ENCODE measurements at regions not wholly inside any gene's neighbourhood (a gene's known extent, or its start where the extent isn't known, plus 50 kb on each side); places are given as distances from the start of the nearest gene placed in this dataset.
"Not testable (repeated sequence)": the region's sequence is repeated elsewhere in the genome, so short reads cannot be mapped to it uniquely, and the experiment has no call there.

DNA sequence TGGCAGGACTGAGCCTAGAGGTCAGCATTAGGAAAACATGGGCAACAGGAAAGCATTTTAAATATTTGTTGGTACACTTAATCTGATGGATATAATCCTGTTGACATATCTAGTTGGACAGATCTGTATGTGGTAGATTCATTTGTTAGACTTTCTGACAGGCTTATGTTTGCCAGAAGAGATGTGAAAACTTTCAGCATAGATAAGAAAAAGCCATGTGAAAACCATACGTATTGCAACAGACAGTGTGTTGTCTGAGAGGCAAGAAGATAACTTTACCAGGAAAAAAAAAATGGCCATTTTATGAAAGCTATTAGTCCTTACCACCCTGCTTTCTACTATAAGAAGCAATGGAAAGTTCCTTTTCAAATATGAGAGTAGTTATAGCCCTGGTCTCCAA is 1902.2 kb upstream of the C9orf72 start:
- no peak for DNase-seq

DNA sequence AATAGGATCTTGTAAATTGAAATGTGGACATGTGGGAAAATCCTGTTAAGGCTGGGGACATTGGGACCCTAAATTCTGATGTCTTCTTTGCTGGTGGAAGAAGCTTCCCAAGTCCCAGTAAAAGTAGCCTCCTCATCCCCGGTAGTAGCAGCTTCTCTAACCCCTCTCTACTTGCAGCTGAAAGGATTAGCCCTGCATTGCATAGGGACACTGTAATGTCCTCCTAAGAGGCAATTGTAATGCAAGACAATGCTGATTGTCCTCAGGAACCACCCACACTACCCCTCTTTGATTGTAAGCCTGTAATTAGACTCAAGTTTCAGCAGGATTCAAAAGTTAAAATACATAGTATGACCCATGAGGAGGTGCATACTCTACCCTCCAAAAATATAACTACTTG is 1938.4 kb upstream of the C9orf72 start:
- no peak for DNase-seq

DNA sequence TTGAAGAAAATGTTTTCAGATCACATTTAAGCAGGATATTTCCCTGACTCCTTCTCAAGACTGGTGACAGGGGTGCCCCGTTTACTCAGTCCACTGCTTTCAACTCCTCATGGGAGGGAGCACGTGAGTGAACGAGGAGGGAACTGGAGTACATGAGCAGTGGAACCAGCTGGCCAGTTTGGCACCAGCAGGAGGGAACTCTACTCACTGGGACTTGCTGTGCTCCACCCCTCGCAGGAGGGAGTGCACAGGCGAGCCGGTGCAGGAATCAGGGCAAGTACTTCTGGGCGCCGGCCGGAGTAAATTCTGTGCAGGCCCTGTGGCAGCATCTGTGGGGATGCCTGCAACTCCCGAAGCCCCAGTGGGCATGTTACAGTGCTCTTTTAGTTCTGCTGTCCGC is 1941.1 kb upstream of the C9orf72 start:
- peak; percentile 77 for DNase-seq

DNA sequence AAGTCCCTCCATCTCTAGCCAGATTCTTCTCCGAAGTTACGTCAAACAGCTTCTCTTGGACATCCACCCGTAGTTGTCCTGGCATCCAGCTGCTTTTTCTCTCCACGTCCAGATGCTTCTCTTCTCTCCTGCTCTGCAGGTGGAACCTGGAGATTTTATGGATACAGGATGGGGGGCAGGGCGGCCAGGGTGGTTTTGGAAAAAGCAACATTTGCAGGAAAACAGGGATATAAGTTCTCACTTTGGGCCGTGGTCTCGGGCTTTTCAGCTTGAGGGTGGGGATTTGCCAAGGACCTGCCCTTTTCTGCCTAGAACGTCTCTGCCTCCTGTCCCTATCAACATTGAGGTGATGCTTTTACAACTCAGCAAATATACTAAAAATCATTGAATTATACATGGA is 1941.6 kb upstream of the C9orf72 start:
- DNase-seq: no peak

DNA sequence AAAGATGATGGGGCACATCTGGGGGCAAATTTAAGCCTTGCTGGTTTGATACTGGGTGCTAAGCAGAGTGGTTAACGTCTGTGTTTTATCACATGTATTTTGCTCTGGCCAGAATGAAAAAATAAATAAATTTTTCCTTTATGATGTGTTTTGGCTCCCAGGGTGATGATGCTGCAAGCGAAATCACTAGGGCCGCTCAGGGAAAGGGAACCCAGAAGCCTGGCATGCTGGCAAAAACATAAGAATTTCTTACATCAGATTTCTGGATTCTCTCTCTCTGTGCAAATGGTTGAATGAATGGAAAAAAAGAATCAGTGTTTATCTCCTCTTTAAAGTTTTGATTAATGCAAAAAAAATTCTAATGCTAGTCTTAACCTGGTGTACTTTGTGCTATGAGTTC is 1975.2 kb upstream of the C9orf72 start:
- no peak for DNase-seq

DNA sequence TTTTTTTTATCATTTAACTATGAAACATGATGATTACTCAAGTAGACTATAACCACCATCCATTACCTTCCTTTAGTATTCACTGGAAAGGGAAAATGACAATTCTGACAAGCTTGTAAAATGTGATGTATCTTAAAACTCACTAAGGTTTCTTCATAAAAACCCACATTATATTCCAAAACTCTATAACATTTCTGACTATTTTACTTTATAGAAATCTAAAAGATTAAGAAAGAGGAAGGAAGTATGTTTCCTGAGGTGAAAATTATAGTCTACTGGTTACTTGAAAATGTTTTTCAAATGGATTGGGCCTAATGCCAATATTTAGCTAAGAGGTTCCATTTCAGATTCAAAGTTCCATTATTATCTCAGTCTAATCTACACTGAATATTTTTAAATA is 1982.2 kb upstream of the C9orf72 start:
- no peak for DNase-seq

DNA sequence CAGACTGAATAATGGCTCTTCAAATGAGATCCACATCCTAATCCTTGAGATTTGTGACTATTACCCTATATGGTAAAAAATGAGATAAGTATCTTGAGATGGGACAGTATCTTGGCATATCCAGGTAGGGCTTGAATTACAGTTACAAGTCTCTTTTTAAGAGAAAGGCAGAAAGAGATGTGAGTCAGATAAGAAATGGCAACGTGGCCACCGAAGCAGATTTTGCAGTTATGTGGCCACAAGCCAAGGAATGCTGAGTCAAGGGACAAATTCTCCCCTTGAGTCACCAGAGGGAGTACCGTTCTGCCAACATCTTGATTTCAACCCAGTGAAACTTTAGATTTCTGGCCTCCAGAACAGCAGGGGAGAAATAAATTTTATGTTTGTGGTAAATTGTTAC is 1983.0 kb upstream of the C9orf72 start:
- no peak for DNase-seq

DNA sequence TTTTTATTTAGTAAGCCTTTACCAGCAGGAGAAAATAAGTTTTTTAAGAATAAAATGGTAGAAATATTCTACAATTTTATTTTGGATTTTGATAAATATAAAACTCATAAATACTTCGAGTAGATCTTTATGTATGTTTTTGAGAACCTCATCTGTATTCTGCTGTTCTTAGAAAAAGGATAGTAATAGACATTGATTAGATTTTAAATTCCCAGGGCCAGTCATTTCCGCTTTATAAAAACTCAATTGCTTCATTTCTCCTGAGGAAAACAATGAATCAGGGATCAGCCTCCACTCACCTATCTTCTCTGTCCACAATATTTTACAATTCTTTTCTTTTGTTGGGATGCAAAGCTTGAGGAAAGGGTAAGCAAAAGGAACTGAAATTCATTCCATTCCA is 1983.5 kb upstream of the C9orf72 start:
- no peak for DNase-seq

DNA sequence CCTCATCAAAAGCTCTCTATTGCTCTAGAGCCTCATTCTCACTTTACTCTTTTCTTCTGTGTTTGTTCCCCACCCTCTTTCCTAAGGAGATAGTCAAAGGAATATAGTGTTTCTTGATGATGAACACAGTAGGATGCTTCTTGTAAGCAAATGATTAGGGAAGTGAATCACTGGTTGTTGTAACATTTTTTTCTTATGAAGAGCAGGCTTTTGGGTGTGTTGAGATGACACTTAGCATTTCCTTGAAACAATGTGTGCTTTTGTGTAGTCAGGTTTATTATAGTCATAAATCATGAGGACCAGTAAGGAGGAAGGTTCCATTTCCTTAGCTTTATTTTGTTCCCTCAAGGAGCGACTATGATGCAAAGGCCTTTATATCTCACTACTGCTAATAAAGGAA is 1991.3 kb upstream of the C9orf72 start:
- DNase-seq: no peak

DNA sequence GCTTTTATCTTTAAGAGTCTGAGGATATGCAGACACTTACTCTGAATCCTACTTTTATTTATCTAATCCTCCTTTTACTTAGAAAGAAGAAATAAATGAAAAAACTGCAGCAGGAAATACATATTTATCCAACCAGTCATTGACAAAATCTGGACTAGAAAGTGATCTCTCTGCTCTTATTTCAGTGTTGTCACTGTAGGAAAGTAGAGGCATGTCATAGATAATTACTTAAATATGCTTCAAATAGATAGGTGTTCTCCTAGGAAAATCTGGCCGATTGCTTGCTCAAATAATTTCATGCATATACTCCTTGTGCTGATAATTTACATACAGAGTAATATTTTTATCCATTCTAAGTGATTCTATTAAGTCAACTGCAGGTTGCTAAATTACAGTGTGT is 2001.9 kb upstream of the C9orf72 start:
- no peak for DNase-seq

DNA sequence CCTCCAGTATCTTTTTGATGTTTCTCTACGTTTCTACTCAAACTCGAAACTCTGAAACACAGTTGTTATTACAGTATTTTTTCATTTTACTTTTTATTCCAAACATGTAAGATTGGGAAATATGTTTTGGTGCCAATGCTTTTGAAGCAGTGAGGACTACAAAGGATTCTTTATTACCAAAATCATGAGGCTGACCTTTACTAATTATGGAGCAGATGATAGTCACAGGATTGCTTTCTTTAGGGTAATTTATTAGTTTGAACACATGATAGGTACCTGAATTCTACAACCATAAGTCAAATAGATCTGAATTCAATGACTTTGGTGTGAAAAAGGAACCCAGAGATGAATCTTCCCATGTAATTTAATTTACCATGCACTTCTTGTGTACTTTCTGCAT is 2015.1 kb upstream of the C9orf72 start:
- DNase-seq: no peak

DNA sequence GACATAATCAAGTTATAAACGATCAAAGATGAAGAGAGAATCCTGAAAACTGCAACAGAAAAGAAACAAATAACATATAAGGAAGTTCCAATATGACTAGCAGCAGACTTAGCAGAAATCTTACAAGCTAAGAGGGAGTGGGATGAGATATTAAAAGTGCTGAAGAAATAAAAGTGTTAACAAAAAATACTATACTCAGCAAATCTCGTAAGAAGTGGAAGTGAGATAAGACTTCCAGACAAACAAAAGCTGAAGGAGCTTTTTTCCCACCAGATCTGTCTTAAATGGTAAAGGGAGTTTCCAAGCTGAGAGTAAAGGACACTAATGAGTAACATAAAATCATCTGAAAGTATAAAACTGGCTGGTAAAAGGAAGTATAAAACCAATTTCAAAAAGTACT is 2036.0 kb upstream of the C9orf72 start:
- DNase-seq: no peak

DNA sequence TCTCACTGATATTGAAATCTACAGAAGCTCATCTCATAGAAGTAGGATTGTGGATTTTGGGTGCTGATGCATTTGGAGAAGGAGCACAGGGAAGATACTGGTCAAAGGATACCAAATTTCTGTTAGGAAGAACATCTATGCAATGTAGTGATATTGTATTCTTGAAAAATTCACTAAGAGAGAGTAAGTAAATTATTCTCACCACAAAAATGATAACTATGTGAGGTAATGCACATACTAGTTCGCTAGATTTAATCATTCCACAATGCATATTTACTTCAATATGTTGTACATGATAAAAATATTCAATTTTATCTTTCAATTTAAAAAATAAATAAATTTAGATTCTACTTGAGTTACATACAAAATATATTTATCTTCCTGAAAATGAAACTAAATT is 2040.5 kb upstream of the C9orf72 start:
- DNase-seq: no peak

DNA sequence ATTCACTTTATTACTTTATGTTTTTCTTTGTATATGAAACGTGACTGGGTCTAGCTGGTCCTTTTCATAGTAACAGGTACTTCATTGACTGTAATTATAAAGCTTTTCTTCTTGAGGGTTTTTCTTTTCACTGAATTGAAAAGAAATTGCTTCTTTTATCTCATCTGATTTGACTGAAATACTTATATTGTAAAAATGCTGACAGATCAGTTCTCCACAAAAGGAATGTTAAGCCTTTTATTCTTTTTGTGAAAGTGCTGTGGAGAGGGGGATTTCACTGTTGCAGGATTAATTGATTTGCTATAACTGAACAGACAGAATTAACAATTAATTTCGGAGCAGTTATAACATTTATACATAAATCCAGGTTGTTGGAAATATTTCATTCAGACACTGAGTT is 2043.6 kb upstream of the C9orf72 start:
- DNase-seq: no peak

DNA sequence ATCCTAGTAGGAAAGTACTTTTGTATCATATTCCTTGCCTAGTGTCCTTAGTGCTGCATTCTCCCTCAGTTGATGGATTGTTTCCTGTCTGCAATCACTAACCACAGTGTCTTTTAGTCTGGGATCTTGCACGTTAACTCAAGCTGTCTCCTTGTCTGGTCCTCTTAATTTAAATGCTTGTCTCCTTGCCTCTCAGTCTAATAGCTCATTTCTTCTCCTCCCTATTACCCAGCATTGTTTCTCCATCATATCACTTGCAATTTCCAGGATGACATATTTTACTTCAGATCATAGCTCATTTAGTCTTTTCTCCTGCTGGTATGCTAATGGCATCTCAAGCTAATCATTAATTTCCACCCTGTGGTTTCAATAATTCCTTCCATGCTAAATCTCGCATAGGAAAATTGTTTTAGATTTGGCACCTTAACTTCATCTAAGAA is 2052.0 kb upstream of the C9orf72 start:
- DNase-seq: no peak

DNA sequence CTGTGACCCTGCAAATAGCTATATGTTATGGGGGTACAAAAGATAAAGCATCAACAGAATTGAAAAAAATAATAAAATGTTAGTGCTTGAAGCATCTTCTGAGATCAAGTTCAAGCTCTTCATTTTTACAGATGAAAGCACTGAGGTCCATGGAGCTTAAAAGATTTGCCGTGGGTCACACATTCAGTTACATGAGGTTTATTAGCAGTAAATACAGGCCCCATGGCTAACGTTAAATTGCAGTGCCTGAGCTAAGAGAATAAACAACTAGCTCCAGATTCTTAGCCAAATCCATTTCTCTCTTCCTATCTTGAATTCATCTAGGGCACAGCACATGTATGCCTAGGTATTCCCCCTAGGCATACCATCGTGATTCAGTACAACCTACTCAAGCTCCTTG is 2052.7 kb upstream of the C9orf72 start:
- no peak for DNase-seq

DNA sequence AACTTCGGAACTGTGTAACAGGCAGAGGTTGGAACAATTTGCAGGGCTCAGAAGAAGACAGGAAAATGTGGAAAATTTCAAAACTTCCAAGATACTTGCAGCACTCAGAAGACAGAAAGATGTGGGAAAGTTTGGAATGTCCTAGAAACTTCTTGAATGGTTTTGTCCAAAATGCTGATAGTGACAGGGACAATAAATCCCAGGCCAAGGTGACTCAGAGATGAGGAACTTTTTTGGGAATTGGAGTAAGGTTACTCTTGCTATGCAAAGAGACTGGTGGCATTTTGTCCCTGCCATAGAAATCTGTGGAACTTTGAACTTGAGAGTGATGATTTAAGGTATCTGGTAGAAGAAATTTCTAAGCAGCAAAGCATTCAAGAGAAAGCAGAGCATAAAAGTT is 2055.6 kb upstream of the C9orf72 start:
- not testable (repeated sequence) for DNase-seq

DNA sequence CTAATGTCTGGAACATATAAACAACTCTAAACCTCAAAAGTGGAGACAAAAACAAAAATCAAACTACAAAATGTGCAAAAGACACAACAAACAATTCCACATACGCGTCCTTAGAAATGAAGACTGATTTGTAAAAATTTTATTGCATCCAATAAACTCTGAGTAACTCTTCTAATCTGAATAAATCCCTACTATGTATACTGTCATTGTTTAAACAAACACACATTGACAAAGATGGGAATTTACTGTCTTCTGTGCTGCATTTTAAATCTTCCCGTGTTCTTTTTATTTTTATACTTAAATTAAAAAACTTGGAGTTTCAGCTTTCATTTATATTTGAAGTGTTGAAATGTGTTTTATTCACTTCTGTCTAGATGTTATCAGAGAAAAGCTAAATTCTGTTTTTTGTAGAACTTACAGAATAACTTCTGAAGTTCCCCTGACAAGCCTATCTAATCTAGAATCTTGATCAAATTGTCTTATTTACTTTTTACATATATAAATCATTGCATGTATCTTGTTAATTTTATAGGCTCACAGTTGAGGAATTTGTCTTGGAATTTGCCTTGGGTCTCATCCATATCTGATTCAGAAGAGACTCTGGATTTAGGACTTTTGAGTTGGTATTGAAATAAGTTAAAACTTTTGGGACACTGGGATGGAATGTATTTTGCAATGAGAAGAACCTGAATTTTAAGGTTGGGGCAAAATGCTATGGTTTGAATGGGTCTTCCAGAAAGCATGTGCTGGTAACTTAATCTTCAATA is 2064.4 kb upstream of the C9orf72 start:
- no peak for DNase-seq

DNA sequence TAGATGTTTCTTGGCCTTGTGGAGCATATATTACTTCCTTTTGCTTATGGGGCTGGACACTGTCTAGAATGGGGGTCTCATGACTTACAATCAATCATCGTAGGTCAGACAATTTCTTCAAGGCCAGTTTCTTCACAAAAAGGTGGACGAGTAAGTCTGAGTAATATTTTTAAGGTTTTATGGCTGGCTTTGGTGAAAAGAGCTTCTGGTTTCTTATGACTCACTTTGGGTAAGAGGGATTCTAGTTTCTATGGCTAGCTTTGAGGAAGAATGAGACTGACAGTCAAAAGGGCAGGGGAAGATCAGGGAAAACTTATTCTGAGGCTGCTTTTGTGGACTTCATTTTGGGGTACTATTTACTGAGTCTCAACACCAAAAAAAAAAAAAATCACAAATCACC is 2067.2 kb upstream of the C9orf72 start:
- DNase-seq: no peak

DNA sequence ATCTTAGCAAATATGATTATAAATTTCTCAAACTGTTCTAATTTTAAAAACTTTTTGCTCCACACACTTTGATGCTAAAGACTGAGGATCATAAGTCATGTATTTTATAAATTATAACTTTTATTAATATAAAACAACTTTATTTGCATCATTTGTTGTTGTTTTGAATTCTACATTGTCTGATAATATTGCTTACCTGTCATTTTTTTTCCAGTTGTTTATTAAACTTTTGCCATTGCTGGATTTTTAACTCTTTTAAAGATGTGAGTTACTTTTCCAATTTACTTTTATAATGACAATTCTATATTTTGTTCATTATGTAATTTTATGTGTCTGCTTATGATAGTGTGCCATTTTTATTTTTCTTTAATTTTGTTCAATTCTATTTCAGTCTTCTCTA is 2071.2 kb upstream of the C9orf72 start:
- DNase-seq: no peak

DNA sequence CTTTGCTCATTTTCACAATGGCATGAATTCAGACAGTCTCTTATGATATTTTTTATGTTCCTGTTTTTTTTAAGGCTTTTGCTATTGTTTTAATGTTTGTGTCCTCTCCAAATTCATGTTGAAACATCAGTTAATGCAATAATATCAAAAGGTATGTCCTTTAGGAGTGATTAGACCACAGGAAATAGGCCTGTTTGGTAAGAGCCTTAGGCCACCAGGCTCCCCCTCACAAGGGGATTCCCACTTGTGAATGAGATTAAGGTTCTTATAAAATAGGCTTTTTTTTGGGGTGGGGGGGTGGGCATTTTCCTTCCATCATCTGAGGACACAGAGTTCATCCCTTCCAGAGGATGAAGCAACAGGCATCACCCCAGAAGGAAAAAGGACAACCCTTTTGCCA is 2074.2 kb upstream of the C9orf72 start:
- no peak for DNase-seq

DNA sequence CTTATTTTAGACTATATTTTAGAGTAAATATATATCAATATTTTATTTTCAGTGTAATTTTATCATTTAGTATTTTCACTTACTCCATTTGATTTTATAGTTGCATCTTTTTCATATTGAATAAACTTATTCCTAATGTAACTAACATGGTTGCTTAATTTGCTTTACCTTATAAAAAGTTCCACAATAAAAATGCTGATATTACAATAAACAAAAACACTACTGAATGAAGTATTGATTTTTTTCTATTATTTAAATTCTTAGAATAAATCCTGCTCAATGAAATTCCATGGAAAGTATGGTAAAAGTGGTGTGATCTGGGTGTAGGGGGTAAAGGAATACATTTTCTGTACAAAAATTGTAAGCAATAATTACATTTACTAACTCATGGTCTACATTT is 2074.9 kb upstream of the C9orf72 start:
- DNase-seq: no peak

DNA sequence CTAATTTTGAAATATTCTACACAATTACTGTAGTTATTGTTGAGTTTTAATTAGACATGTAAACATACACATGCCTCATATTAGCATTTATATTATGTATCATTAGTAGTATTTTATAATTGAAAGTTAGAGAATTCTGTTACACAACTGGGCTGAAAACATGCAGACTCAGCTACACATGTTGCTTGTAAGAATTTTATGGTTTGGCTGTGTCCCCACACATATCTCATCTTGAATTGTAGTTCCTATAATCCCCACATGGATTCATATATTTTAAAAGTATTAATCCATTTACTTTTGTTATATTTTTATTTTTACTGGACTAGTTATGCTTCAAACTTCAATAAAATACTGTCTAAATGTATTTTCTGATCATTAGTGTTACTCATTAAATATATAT is 2075.3 kb upstream of the C9orf72 start:
- DNase-seq: no peak

DNA sequence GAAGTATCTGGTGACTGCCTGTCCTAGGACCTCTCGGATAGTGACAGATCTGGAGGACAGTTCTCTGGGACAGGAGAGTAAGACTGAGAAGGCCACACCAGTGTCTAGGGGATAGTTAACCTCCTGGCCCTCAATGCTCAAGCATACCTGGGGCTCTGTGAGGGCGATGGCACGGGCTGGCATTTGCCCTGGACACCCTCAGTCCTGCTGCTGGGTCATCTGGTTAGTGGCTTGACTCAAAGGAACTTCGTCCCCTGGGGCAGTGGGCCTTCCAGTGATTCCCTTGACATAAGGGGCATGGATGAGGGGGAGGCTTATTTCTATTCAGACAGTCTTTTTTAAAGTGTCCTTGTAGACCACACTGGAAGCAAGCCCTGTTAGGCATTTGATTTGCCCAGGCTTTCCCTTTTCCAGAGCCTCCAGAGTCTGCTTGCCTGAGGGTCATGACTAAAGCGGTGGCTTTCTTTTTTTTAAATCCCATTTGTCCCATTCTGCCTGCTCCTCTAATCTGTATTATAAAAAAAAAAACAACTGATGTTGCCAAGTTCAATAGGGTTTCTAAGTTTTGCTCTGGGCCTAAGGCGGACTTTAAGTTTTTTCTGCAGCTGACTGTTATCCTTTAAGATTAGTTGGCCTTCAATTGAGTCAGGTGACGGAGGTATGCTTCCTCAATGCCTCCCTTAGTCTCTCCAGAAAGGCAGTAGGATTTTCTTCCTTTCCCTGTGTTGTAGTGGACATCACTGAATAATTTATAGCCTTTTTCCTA is 2083.5 kb upstream of the C9orf72 start:
- DNase-seq: no peak

DNA sequence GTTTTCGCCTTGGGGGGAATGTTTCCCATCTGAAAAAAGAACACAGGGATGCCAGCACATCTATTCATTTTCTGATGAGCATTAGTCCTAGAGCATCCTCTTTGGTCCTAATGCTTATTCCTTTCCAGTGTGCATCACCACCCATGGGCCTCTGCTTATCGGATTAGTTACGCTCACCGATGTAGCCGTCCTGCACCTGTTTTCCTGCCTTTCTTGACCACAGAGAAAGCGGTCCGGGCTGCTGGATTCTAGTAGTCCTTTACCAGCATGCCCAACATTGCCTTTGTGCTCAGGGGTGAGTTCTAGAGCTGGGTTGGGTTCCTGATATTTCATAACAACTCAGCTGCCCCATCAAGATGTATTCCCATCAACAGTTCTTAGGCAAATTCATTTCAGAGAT is 2084.5 kb upstream of the C9orf72 start:
- no peak for DNase-seq

All from retina (tissue), 1 donor.